Mammary epithelial cell (primary cell): ENCODE measurements at regions not wholly inside any gene's neighbourhood (a gene's known extent, or its start where the extent isn't known, plus 50 kb on each side); places are given as distances from the start of the nearest gene placed in this dataset.

Experiments
- EZH2 ChIP-seq: IDR thresholded peaks from 2 replicates; pipeline ENCODE4 v1.6.1; 2012; ENCODE audit warnings: low read length, inconsistent platforms, borderline replicate concordance
- TF ChIP-seq, protein P1 (sequence below), 2 donors: IDR thresholded peaks in 1 of 2; conservative IDR thresholded peaks in 1 of 2; 2 replicates each; pipeline ENCODE4 v1.5.1; 2011 to 2012; ENCODE audit warnings: inconsistent platforms in 2 of 2, low read length in 2 of 2, mild to moderate bottlenecking in 2 of 2, control low read depth in 1 of 2, low read depth in 1 of 2; ENCODE audit not compliant: insufficient read depth in 1 of 2; ENCODE audit errors: extremely low read depth in 1 of 2

DNA sequence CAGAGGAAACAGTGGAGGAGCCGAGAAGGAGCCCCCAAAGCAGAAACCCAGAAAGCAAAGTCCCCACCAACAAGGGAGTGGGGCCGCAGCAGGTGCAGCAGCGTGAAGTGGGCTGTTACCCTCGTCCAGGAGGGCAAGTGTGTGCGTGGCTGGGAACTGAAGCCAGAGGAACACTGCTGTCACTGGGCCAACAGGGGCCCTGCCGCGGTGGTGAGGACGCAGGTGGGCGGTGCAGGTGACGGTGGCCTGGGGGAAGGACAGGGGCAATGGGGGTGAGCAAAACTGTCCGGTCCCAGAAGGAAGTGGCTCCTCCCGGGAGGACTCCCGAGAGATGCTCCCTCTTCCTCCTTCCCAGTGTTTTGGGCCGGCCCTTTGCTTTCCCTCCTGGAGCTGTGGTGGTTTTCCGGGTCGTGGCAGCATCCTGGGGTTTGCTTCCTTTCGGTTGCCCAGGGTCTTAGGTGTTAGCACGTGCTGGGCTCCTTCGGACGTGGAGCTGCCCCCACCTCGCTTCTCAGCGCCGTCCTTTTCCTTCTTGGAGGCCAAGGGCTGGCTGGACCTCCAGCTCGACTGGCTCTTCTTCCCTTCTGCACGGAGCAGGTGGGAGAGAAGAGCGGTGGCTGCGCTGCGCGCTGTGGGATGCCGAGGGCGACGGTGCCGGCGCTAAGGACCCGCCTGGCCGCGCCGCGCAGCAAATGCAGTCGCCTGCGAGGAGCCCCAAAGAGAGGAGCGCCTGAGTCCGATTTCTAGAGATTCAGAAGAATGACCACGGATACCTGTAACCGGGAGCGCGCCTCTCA lies 62.7 kb upstream of the SLC2A12 start:
- TF ChIP-seq, protein P1, sequence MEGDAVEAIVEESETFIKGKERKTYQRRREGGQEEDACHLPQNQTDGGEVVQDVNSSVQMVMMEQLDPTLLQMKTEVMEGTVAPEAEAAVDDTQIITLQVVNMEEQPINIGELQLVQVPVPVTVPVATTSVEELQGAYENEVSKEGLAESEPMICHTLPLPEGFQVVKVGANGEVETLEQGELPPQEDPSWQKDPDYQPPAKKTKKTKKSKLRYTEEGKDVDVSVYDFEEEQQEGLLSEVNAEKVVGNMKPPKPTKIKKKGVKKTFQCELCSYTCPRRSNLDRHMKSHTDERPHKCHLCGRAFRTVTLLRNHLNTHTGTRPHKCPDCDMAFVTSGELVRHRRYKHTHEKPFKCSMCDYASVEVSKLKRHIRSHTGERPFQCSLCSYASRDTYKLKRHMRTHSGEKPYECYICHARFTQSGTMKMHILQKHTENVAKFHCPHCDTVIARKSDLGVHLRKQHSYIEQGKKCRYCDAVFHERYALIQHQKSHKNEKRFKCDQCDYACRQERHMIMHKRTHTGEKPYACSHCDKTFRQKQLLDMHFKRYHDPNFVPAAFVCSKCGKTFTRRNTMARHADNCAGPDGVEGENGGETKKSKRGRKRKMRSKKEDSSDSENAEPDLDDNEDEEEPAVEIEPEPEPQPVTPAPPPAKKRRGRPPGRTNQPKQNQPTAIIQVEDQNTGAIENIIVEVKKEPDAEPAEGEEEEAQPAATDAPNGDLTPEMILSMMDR (conservative IDR thresholded peaks at IDR 0.05 in 1 of 2, IDR thresholded peaks at IDR 0.05 in 1 of 2; ENCODE audit: extremely low read depth in 1 of 2, insufficient read depth in 1 of 2, low read depth in 1 of 2, low read length in 2 of 2), result no peak
- no peak for TF ChIP-seq EZH2
